HG03460 (cell line): ENCODE measurements at regions not wholly inside any gene's neighbourhood (a gene's known extent, or its start where the extent isn't known, plus 50 kb on each side); places are given as distances from the start of the nearest gene placed in this dataset.

Experiments
- ATAC-seq: cut with Tn5 transposase; IDR thresholded peaks from one replicate; pipeline ENCODE4 v1.9.1; 2021; ENCODE audit not compliant: unreplicated experiment

- no peak for ATAC-seq
Measured at GRCh38 chr12:100738086-100738485, 56.5 kb upstream of the ANO4 start.

DNA sequence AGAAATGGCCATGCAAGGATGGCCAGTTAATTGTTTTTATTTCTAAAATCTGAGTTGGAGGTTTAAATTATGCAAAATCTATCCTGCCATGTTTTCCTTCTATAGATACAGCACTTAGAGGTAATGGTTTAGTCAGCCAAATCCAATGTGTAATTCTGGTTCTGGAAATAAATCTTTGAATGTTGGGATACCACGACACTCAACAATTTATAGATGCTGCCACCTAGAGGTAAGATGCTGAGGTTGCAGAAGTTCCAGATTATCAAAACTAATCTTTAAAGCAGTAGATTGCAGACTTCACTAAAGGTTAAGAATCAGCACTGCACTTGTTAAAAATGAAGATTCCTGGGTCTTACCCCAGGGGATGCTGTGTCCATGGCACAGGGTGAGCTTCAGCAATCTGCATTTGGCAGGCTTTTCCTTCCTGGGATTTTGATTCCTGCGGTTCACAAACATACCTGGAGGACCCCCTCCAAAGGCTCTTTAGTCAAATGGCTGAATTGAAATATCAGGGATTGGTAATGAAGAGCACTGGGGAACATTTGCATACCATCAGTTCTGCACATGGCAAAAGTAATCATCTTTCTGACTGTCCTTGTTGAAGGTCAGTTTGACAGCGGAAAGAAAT is 53.4 kb upstream of the ANO4 start:
- ATAC-seq: no peak

DNA sequence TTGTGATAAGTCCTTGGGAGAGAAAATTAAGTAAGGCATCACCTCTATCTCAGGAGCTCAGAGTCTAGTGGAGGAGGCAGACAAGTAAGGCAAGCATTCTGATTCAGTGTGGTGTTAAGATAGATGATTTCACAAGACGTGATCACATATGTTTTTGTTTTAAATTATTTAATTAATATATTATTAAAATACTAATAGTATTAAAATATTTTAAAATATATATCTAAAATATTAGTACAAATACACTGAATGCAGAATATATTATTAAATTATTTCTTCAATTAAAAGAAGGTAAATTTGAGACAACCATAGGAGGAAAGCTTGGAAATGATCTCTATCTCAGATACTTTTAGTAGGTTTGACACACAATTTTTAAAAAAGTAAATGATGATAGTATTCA is 51.5 kb upstream of the ANO4 start:
- no peak for ATAC-seq
